ENCODE measurements at regions not wholly inside any gene's neighbourhood (a gene's known extent, or its start where the extent isn't known, plus 50 kb on each side); places are given as distances from the start of the nearest gene placed in this dataset.

- Histone ChIP-seq H3K36me3 (ENCODE audit: insufficient read depth, low read length, poor library complexity, severe bottlenecking) (no peaks in the 10 kb centered on the region), H3K9me3 (ENCODE audit: low read depth, low read length, poor library complexity, severe bottlenecking) (no peaks in the 10 kb centered on the region), H3K4me1 (ENCODE audit: insufficient read depth, low read length, poor library complexity, severe bottlenecking) (peaks cover 7% of the 10 kb centered on the region), H3K4me3 (ENCODE audit: low read depth, low read length, poor library complexity, severe bottlenecking) (no peak overlapping the region), H3K27ac (ENCODE audit: low read depth, low read length, poor library complexity, severe bottlenecking) (no peak overlapping the region), H3K27me3 (replicated peaks; ENCODE audit: insufficient read depth, low read depth, low read length, poor library complexity) (no peaks in the 10 kb centered on the region)
- no peak for DNase-seq (ENCODE audit: low spot score)
- POLR2A ChIA-PET (ENCODE audit: low non-redundant PET) = no interaction called here
- intact Hi-C loops (cut with micrococcal nuclease; ENCODE audit: unreplicated experiment) = no loop called here
- CTCF ChIA-PET = no interaction called here
- TF ChIP-seq EZH2 (IDR thresholded peaks at IDR 0.05; ENCODE audit: borderline replicate concordance, low read depth, low read length, poor library complexity, severe bottlenecking) = no peak
- TF ChIP-seq, protein P1, sequence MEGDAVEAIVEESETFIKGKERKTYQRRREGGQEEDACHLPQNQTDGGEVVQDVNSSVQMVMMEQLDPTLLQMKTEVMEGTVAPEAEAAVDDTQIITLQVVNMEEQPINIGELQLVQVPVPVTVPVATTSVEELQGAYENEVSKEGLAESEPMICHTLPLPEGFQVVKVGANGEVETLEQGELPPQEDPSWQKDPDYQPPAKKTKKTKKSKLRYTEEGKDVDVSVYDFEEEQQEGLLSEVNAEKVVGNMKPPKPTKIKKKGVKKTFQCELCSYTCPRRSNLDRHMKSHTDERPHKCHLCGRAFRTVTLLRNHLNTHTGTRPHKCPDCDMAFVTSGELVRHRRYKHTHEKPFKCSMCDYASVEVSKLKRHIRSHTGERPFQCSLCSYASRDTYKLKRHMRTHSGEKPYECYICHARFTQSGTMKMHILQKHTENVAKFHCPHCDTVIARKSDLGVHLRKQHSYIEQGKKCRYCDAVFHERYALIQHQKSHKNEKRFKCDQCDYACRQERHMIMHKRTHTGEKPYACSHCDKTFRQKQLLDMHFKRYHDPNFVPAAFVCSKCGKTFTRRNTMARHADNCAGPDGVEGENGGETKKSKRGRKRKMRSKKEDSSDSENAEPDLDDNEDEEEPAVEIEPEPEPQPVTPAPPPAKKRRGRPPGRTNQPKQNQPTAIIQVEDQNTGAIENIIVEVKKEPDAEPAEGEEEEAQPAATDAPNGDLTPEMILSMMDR (conservative IDR thresholded peaks at IDR 0.05; ENCODE audit: low read depth, low read length) = no peak
- BruUV-seq (replicated peaks) = no TSS peak
These were observed 177.7 kb upstream of the RAB4A start for GRCh38 chr1:229093238-229093540.

DNA sequence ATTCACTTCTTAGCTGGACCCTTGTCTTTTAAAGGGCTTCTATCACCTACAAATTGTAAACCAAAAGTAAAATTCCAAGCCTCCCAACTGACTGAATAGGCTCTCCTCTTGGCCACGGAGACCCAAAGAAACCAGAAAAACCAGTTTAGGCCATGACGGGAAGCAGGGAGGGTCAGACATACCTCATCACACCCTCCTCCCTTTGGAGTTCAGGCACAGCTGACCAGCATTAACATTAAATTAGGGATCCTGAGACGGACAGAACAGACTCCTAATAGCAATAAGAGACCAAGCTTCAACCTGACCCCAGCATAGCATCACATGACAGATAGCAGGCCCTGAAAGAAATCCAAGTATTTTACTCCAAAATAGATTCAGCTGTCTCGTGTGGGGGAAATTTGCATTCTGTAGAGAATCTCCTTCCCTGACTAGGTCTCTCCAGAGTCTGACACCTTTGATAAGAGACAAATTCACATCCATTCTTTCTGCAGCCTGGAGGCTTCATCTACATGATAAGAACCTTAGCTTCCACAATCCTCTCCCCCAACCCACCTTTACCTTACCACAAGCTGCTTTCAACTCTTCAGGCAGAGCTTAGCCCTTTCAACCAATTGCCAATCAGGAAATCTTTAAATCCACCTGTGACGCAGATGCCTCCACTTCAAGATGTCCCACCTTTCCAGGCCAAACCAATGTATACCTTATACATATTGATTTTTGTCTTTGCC, 177.1 kb upstream of the RAB4A start:
- POLR2A ChIA-PET (ENCODE audit: low non-redundant PET) = no interaction called here
- Histone ChIP-seq H3K9me3 (ENCODE audit: low read depth, low read length, poor library complexity, severe bottlenecking) (no peaks in the 10 kb centered on the region), H3K27ac (ENCODE audit: low read depth, low read length, poor library complexity, severe bottlenecking) (no peak overlapping the region), H3K27me3 (replicated peaks; ENCODE audit: insufficient read depth, low read depth, low read length, poor library complexity) (no peaks in the 10 kb centered on the region), H3K36me3 (ENCODE audit: insufficient read depth, low read length, poor library complexity, severe bottlenecking) (no peaks in the 10 kb centered on the region), H3K4me1 (ENCODE audit: insufficient read depth, low read length, poor library complexity, severe bottlenecking) (peaks cover 7% of the 10 kb centered on the region), H3K4me3 (ENCODE audit: low read depth, low read length, poor library complexity, severe bottlenecking) (no peak overlapping the region)
- TF ChIP-seq, protein P1 (conservative IDR thresholded peaks at IDR 0.05; ENCODE audit: low read depth, low read length) = no peak
- no peak for TF ChIP-seq EZH2 (IDR thresholded peaks at IDR 0.05; ENCODE audit: borderline replicate concordance, low read depth, low read length, poor library complexity, severe bottlenecking)
- intact Hi-C loops (cut with micrococcal nuclease; ENCODE audit: unreplicated experiment) = no loop called here
- BruUV-seq (replicated peaks) = no TSS peak
- CTCF ChIA-PET = no interaction called here
- DNase-seq (ENCODE audit: low spot score) = no peak

DNA sequence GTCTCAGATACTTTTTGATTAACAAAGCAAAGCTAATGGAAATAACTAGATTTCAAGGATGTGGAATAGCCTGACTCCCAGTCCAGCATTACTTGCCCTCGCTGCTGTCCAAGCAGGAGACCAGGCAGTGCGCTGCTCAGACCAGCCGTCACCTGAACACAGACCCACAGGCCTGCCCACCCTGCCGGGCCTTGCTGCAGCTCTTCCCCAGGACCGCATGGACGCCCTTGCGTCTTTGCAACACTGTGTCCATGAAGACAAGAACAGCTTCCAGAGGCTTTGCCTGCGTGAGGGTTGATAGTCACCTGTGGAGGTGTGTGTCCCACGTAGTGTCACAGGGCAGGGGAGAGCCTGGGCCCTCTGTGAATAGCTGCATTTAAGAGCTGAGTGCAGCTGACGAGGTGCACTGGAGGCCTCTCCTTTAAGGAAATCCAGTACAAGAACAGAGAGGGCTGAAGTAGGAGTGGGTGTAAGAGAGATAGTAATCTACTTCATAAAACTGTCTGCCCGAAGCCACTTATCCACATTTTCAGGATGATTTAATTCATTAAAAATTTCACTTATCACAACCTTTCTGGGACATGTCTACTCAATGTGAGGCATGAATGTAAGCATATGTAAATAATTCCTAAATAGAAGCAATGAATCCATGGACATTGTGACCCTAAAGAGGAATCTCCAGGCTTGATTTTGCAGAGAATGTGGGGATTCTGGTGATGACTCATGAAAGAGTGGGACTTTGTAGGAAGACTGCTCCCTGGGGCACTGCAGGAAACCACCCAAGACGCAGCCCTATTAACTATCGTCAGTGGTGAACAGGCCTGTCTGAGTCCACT, 176.2 kb upstream of the RAB4A start:
- intact Hi-C loops (cut with micrococcal nuclease; ENCODE audit: unreplicated experiment) = no loop called here
- DNase-seq (ENCODE audit: low spot score) = peak; percentile 72
- no TSS peak for BruUV-seq (replicated peaks)
- no peak overlapping the region for H3K4me3 ChIP-seq (ENCODE audit: low read depth, low read length, poor library complexity, severe bottlenecking)
- H3K4me1 ChIP-seq (ENCODE audit: insufficient read depth, low read length, poor library complexity, severe bottlenecking) = peaks cover 7% of the 10 kb centered on the region
- CTCF ChIA-PET = no interaction called here
- POLR2A ChIA-PET (ENCODE audit: low non-redundant PET) = no interaction called here
- H3K36me3 ChIP-seq (ENCODE audit: insufficient read depth, low read length, poor library complexity, severe bottlenecking) = no peaks in the 10 kb centered on the region
- H3K9me3 ChIP-seq (ENCODE audit: low read depth, low read length, poor library complexity, severe bottlenecking) = no peaks in the 10 kb centered on the region
- H3K27me3 ChIP-seq (replicated peaks; ENCODE audit: insufficient read depth, low read depth, low read length, poor library complexity) = no peaks in the 10 kb centered on the region
- no peak for TF ChIP-seq EZH2 (IDR thresholded peaks at IDR 0.05; ENCODE audit: borderline replicate concordance, low read depth, low read length, poor library complexity, severe bottlenecking)
- no peak overlapping the region for H3K27ac ChIP-seq (ENCODE audit: low read depth, low read length, poor library complexity, severe bottlenecking)
